ENCODE measurements at regions not wholly inside any gene's neighbourhood (a gene's known extent, or its start where the extent isn't known, plus 50 kb on each side); places are given as distances from the start of the nearest gene placed in this dataset.

DNA sequence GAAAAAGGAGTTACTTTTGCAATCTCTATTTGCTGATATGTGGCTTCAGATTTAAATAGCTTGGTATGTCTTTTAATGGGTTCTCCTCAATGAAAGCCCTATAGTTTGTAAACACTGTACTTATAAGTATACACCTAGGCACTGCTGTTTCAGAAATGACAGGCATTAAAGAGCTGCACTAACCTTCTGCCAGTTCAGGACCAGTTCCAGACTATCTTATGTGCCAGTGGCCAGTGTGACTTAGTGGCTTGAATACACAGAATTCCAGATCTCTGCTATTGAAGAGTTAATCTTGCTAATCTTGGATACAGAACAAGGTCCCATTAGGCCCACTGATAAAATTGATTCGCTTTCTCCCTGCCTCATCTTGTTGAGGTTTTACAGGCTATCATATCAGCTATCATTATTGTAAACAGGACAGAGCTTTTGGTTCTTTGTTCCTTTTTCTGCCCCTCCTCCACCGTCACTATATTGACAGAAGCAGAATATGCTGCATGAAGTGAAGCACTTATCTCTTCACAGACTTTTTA lies 337.5 kb downstream of the LRRIQ3 start:
- TF ChIP-seq, protein P1, sequence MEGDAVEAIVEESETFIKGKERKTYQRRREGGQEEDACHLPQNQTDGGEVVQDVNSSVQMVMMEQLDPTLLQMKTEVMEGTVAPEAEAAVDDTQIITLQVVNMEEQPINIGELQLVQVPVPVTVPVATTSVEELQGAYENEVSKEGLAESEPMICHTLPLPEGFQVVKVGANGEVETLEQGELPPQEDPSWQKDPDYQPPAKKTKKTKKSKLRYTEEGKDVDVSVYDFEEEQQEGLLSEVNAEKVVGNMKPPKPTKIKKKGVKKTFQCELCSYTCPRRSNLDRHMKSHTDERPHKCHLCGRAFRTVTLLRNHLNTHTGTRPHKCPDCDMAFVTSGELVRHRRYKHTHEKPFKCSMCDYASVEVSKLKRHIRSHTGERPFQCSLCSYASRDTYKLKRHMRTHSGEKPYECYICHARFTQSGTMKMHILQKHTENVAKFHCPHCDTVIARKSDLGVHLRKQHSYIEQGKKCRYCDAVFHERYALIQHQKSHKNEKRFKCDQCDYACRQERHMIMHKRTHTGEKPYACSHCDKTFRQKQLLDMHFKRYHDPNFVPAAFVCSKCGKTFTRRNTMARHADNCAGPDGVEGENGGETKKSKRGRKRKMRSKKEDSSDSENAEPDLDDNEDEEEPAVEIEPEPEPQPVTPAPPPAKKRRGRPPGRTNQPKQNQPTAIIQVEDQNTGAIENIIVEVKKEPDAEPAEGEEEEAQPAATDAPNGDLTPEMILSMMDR (IDR thresholded peaks at IDR 0.05), result no peak
- H3K79me2 ChIP-seq (ENCODE audit: insufficient read depth, low read length), result no peaks in the 10 kb centered on the region
- Mint-ChIP-seq H3K36me3 (no peaks in the 10 kb centered on the region), H3K27ac (no peak overlapping the region), H3K27me3 (ENCODE audit: low read depth in 3 of 3) (no peaks in the 10 kb centered on the region), H3K4me3 (no peak overlapping the region), H3K9me3 (peaks cover 2 to 10% (median 5%) of the 10 kb centered on the region in 7 donors), H3K4me1 (no peaks in the 10 kb centered on the region)
- no peak overlapping the region for H3K4me2 ChIP-seq (replicated peaks; ENCODE audit: extremely low read depth, low read length, poor library complexity, severe bottlenecking)
- no peak overlapping the region for H3K27ac ChIP-seq (ENCODE audit: low read depth in 1 of 2, low read length in 2 of 2)
- H3K27me3 ChIP-seq (ENCODE audit: control insufficient read depth in 2 of 2, insufficient read depth in 2 of 2, low read length in 2 of 2), result no peaks in the 10 kb centered on the region
- no peaks in the 10 kb centered on the region for H4K20me1 ChIP-seq (ENCODE audit: insufficient read depth, low read length)
- no peak overlapping the region for H3K4me3 ChIP-seq (replicated peaks in 1 of 3; ENCODE audit: low read depth in 2 of 3, low read length in 3 of 3)
- no CpG with 5 or more reads among the region's 2 CpGs for WGBS (ENCODE audit: insufficient coverage)
- no peak overlapping the region for H3K9ac ChIP-seq (ENCODE audit: insufficient read depth, low read length, poor library complexity, severe bottlenecking)
- H3K4me1 ChIP-seq (ENCODE audit: control insufficient read depth in 1 of 2, insufficient read depth in 2 of 2, low read length in 2 of 2), result no peaks in the 10 kb centered on the region
- no peaks in the 10 kb centered on the region for H3K9me3 ChIP-seq (replicated peaks in 1 of 2; ENCODE audit: control insufficient read depth in 1 of 2, insufficient read depth in 1 of 2, low read length in 2 of 2)
- intact Hi-C loops (cut with micrococcal nuclease), result no loop called here
- no peaks in the 10 kb centered on the region for H3K36me3 ChIP-seq (replicated peaks in 1 of 2; ENCODE audit: control insufficient read depth in 1 of 2, insufficient read depth in 2 of 2, low read length in 2 of 2)
- H2AFZ ChIP-seq (ENCODE audit: insufficient read depth, low read depth, low read length, poor library complexity, severe bottlenecking), result no peak overlapping the region
- no peak for DNase-seq

DNA sequence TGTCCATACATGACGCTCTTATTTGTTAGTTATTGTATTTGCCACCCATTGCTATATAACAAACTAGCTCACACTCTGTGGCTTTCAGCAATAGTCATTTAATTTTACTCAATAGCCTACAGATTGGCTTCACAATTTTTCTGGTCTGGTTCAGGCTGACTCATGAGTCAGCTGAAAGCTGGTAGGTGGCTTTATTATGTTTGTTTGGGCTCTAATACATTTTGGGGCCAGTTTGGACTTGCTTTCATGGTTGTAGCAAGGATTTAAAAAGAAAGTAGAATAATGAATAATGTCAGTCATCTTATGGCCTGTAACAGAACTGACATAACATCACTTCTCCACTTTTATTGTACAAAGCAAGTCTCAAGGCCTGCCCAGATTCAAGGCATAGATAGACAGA lies 338.7 kb downstream of the LRRIQ3 start:
- Histone ChIP-seq H3K36me3 (replicated peaks in 1 of 2; ENCODE audit: control insufficient read depth in 1 of 2, insufficient read depth in 2 of 2, low read length in 2 of 2) (no peaks in the 10 kb centered on the region), H2AFZ (ENCODE audit: insufficient read depth, low read depth, low read length, poor library complexity, severe bottlenecking) (no peak overlapping the region), H3K27ac (ENCODE audit: low read depth in 1 of 2, low read length in 2 of 2) (no peak overlapping the region), H3K4me3 (replicated peaks in 1 of 3; ENCODE audit: low read depth in 2 of 3, low read length in 3 of 3) (no peak overlapping the region), H3K9me3 (replicated peaks in 1 of 2; ENCODE audit: control insufficient read depth in 1 of 2, insufficient read depth in 1 of 2, low read length in 2 of 2) (no peaks in the 10 kb centered on the region), H3K79me2 (ENCODE audit: insufficient read depth, low read length) (no peaks in the 10 kb centered on the region), H4K20me1 (ENCODE audit: insufficient read depth, low read length) (no peaks in the 10 kb centered on the region), H3K27me3 (ENCODE audit: control insufficient read depth in 2 of 2, insufficient read depth in 2 of 2, low read length in 2 of 2) (no peaks in the 10 kb centered on the region), H3K4me2 (replicated peaks; ENCODE audit: extremely low read depth, low read length, poor library complexity, severe bottlenecking) (no peak overlapping the region), H3K4me1 (ENCODE audit: control insufficient read depth in 1 of 2, insufficient read depth in 2 of 2, low read length in 2 of 2) (no peaks in the 10 kb centered on the region), H3K9ac (ENCODE audit: insufficient read depth, low read length, poor library complexity, severe bottlenecking) (no peak overlapping the region)
- Mint-ChIP-seq H3K4me1 (no peaks in the 10 kb centered on the region), H3K27me3 (ENCODE audit: low read depth in 3 of 3) (peaks cover 0 to 1% (median 0%) of the 10 kb centered on the region in 3 donors), H3K27ac (no peak overlapping the region), H3K9me3 (peaks cover 4 to 8% (median 5%) of the 10 kb centered on the region in 7 donors), H3K4me3 (no peak overlapping the region), H3K36me3 (no peaks in the 10 kb centered on the region)
- TF ChIP-seq, protein P1 (IDR thresholded peaks at IDR 0.05), result no peak
- intact Hi-C loops (cut with micrococcal nuclease), result no loop called here
- DNase-seq, result no peak
- no CpG with 5 or more reads among the region's 1 CpG for WGBS (ENCODE audit: insufficient coverage)
